ENCODE measurements at regions not wholly inside any gene's neighbourhood (a gene's known extent, or its start where the extent isn't known, plus 50 kb on each side); places are given as distances from the start of the nearest gene placed in this dataset.
A peak's percentile ranks its signal among the peaks of the same experiment; 100 is the strongest.

GRCh38 chr3:113132571-113132996, 78.8 kb upstream of the BOC start:
- no peak for TF ChIP-seq CTCF (IDR thresholded peaks at IDR 0.05; ENCODE audit: low read depth, low read length)
- no peak overlapping the region for H3K4me3 ChIP-seq (replicated peaks in 1 of 2; ENCODE audit: low read depth in 2 of 2, low read length in 2 of 2)
- DNase-seq (ENCODE audit: low read depth in 2 of 2), result peak; percentile 14 to 29

- DNase-seq (ENCODE audit: low read depth in 2 of 2), result no peak
- no peak for TF ChIP-seq CTCF (IDR thresholded peaks at IDR 0.05; ENCODE audit: low read depth, low read length)
- no peak overlapping the region for H3K4me3 ChIP-seq (replicated peaks in 1 of 2; ENCODE audit: low read depth in 2 of 2, low read length in 2 of 2)
Observed at GRCh38 chr3:113133140-113133539, 78.2 kb upstream of the BOC start.

- peak; percentile 49 for TF ChIP-seq CTCF (IDR thresholded peaks at IDR 0.05; ENCODE audit: low read depth, low read length)
- DNase-seq (ENCODE audit: low read depth in 2 of 2), result peak; percentile 59 to 61
- H3K4me3 ChIP-seq (replicated peaks in 1 of 2; ENCODE audit: low read depth in 2 of 2, low read length in 2 of 2), result no peak overlapping the region
Observed at GRCh38 chr3:113136071-113136470, 75.3 kb upstream of the BOC start.

GRCh38 chr3:113136544-113136943, 74.8 kb upstream of the BOC start:
- H3K4me3 ChIP-seq (replicated peaks in 1 of 2; ENCODE audit: low read depth in 2 of 2, low read length in 2 of 2), result no peak overlapping the region
- no peak for DNase-seq (ENCODE audit: low read depth in 2 of 2)
- no peak for TF ChIP-seq CTCF (IDR thresholded peaks at IDR 0.05; ENCODE audit: low read depth, low read length)

GRCh38 chr3:113138839-113139743, 72.3 kb upstream of the BOC start:
- DNase-seq (ENCODE audit: low read depth in 2 of 2), result no peak
- H3K4me3 ChIP-seq (replicated peaks in 1 of 2; ENCODE audit: low read depth in 2 of 2, low read length in 2 of 2), result no peak overlapping the region
- no peak for TF ChIP-seq CTCF (IDR thresholded peaks at IDR 0.05; ENCODE audit: low read depth, low read length)

- no peak for TF ChIP-seq CTCF (IDR thresholded peaks at IDR 0.05; ENCODE audit: low read depth, low read length)
- peak; percentile 17 to 53 for DNase-seq (ENCODE audit: low read depth in 2 of 2)
- no peak overlapping the region for H3K4me3 ChIP-seq (replicated peaks in 1 of 2; ENCODE audit: low read depth in 2 of 2, low read length in 2 of 2)
Observed at GRCh38 chr3:113140876-113141275, 70.5 kb upstream of the BOC start.

Data from cardiac fibroblast (primary cell).